Lung (tissue), 11 donors: ENCODE measurements at regions not wholly inside any gene's neighbourhood (a gene's known extent, or its start where the extent isn't known, plus 50 kb on each side); places are given as distances from the start of the nearest gene placed in this dataset.

Source experiments
- ATAC-seq: fragments of 200-7000 bp; cut with Tn5 transposase; one replicate; pipeline ENCODE4 v1.9.1; 2020; ENCODE audit warnings: moderate number of reproducible peaks; ENCODE audit not compliant: insufficient read depth, low FRiP score
- DNase-seq, 3 donors: peaks; one replicate each; pipeline ENCODE4 v3.0.0-alpha.2; 2013 to 2017
- H3K27ac ChIP-seq, 2 donors: one replicate each; pipeline ENCODE4 v1.5.1; 2013; ENCODE audit warnings: mild to moderate bottlenecking in 2 of 2, moderate library complexity in 2 of 2, control low read depth in 1 of 2, inconsistent platforms in 1 of 2, low read depth in 1 of 2, low read length in 1 of 2
- H3K27me3 ChIP-seq, 3 donors: one replicate each; pipeline ENCODE4 v1.5.1; 2013; ENCODE audit warnings: low read length in 2 of 3; ENCODE audit not compliant: control insufficient read depth in 3 of 3, insufficient read depth in 3 of 3
- H3K36me3 ChIP-seq, 4 donors: one replicate each; pipeline ENCODE4 v1.5.1; 2013; ENCODE audit warnings: low read length in 4 of 4, mild to moderate bottlenecking in 1 of 4, moderate library complexity in 1 of 4; ENCODE audit not compliant: control insufficient read depth in 4 of 4, insufficient read depth in 4 of 4
- H3K4me1 ChIP-seq, 5 donors: one replicate each; pipeline ENCODE4 v1.5.1; 2013; ENCODE audit warnings: low read length in 5 of 5, mild to moderate bottlenecking in 2 of 5, moderate library complexity in 1 of 5; ENCODE audit not compliant: control insufficient read depth in 5 of 5, insufficient read depth in 5 of 5
- H3K4me3 ChIP-seq: one replicate; pipeline ENCODE4 v1.5.1; 2013; ENCODE audit warnings: mild to moderate bottlenecking, control low read depth, moderate library complexity
- H3K9ac ChIP-seq, 2 donors: one replicate each; pipeline ENCODE4 v1.5.1; 2013; ENCODE audit warnings: low read length in 2 of 2, control low read depth in 1 of 2; ENCODE audit not compliant: insufficient read depth in 1 of 2
- H3K9me3 ChIP-seq, 4 donors: one replicate each; pipeline ENCODE4 v1.5.1; 2013; ENCODE audit warnings: low read length in 3 of 4, mild to moderate bottlenecking in 1 of 4, moderate library complexity in 1 of 4; ENCODE audit not compliant: control insufficient read depth in 4 of 4, insufficient read depth in 3 of 4
- CTCF ChIP-seq: IDR thresholded peaks from 2 replicates; pipeline ENCODE4 v1.5.1; 2012; ENCODE audit warnings: mild to moderate bottlenecking; ENCODE audit errors: control extremely low read depth, extremely low read depth
- WGBS, 2 donors: extraction: QIAGEN DNeasy Blood & Tissue Kit; methylation state at CpG; one replicate each; pipeline ENCODE4 v1.1.7; 2013; 5-methylcytosine and 5-hydroxymethylcytosine counted together
- donor health status: control.
- donor health status: control.
- donor health status: Bipolar disorder and iron deficiency.
- donor health status: healthy.
- donor health status: DM: yes; HTN: yes; CAD: no.

GRCh38 chr1:96557336-96557735 is 164.2 kb upstream of the PTBP2 start:
- H3K9ac ChIP-seq, result no peak overlapping the region
- H3K27me3 ChIP-seq, result no peaks in the 10 kb centered on the region
- H3K4me1 ChIP-seq, result peaks cover 0 to 3% (median 0%) of the 10 kb centered on the region in 5 donors
- no peak overlapping the region for H3K4me3 ChIP-seq
- ATAC-seq (no peak), DNase-seq (no peak)
- TF ChIP-seq CTCF, result no peak
- no peaks in the 10 kb centered on the region for H3K9me3 ChIP-seq
- no peaks in the 10 kb centered on the region for H3K36me3 ChIP-seq
- no peak overlapping the region for H3K27ac ChIP-seq
- 83 to 92% methylated on average over 5 of the region's 5 CpGs for WGBS, 2 donors

- H3K4me1 ChIP-seq, result peaks cover 0 to 3% (median 0%) of the 10 kb centered on the region in 5 donors
- no peak for DNase-seq
Measured at GRCh38 chr1:96558635-96559034, 162.9 kb upstream of the PTBP2 start.

GRCh38 chr1:96559181-96559580 is 162.4 kb upstream of the PTBP2 start:
- H3K4me1 ChIP-seq, result peaks cover 0 to 3% (median 0%) of the 10 kb centered on the region in 5 donors
- H3K36me3 ChIP-seq, result no peaks in the 10 kb centered on the region
- no peaks in the 10 kb centered on the region for H3K9me3 ChIP-seq
- no peak overlapping the region for H3K27ac ChIP-seq
- H3K9ac ChIP-seq, result no peak overlapping the region
- H3K27me3 ChIP-seq, result no peaks in the 10 kb centered on the region
- ATAC-seq (no peak), DNase-seq (no peak)
- H3K4me3 ChIP-seq, result no peak overlapping the region
- no peak for TF ChIP-seq CTCF
- 81 to 95% methylated on average over 4 of the region's 4 CpGs for WGBS, 2 donors

More at GRCh38 chr1:96558635-96559034, 162.9 kb upstream of the PTBP2 start:
- H3K9ac ChIP-seq, result no peak overlapping the region
- no peak overlapping the region for H3K4me3 ChIP-seq
- no peak for TF ChIP-seq CTCF
- no peak for ATAC-seq
- WGBS, 2 donors, result 80 to 94% methylated on average over 1 of the region's 1 CpG
- no peaks in the 10 kb centered on the region for H3K9me3 ChIP-seq
- no peaks in the 10 kb centered on the region for H3K36me3 ChIP-seq
- H3K27me3 ChIP-seq, result no peaks in the 10 kb centered on the region
- H3K27ac ChIP-seq, result no peak overlapping the region
